Smooth muscle cell (in vitro differentiated cells): ENCODE measurements at regions not wholly inside any gene's neighbourhood (a gene's known extent, or its start where the extent isn't known, plus 50 kb on each side); places are given as distances from the start of the nearest gene placed in this dataset.

ENCODE experiments used
- DNase-seq: peaks from one replicate; lab custom pipeline; 2025; ENCODE audit not compliant: unreplicated experiment; lab: John Stamatoyannopoulos, UW
- H2AFZ ChIP-seq: fragments of 200-600 bp; sonication (generic); 2 replicates; pipeline ENCODE4 v1.6.0; 2016; ENCODE audit warnings: antibody characterized with exemption, low read depth, mild to moderate bottlenecking
- H3F3A ChIP-seq: fragments of 200-600 bp; sonication (generic); 2 replicates; pipeline ENCODE4 v1.6.0; 2017; ENCODE audit warnings: antibody characterized with exemption, low read depth
- H3K27ac ChIP-seq: fragments of 200-600 bp; sonication (generic); 2 replicates; pipeline ENCODE4 v1.5.1; 2016; ENCODE audit warnings: low read depth, mild to moderate bottlenecking
- H3K27me3 ChIP-seq: fragments of 200-600 bp; sonication (generic); 2 replicates; pipeline ENCODE4 v1.6.1; 2016; ENCODE audit warnings: low read depth, mild to moderate bottlenecking
- H3K36me3 ChIP-seq: fragments of 200-600 bp; sonication (generic); 2 replicates; pipeline ENCODE4 v1.5.1; 2016; ENCODE audit warnings: low read depth
- H3K4me1 ChIP-seq: fragments of 200-600 bp; sonication (generic); 2 replicates; pipeline ENCODE4 v1.5.1; 2016; ENCODE audit warnings: low read depth
- H3K4me2 ChIP-seq: fragments of 200-600 bp; sonication (generic); 2 replicates; pipeline ENCODE4 v1.6.0; 2016; ENCODE audit warnings: mild to moderate bottlenecking
- H3K4me3 ChIP-seq: fragments of 200-600 bp; sonication (generic); 2 replicates; pipeline ENCODE4 v1.5.1; 2016; ENCODE audit warnings: mild to moderate bottlenecking
- H3K79me2 ChIP-seq: fragments of 200-600 bp; sonication (generic); 2 replicates; pipeline ENCODE4 v1.6.0; 2016; ENCODE audit warnings: low read depth, mild to moderate bottlenecking
- H3K9ac ChIP-seq: fragments of 200-600 bp; sonication (generic); 2 replicates; pipeline ENCODE4 v1.6.0; 2016; ENCODE audit warnings: low read depth
- H3K9me3 ChIP-seq: fragments of 200-600 bp; sonication (generic); replicated peaks from 2 replicates; pipeline ENCODE4 v1.5.1; 2016; ENCODE audit warnings: low read depth
- H4K20me1 ChIP-seq: fragments of 200-600 bp; sonication (generic); 2 replicates; pipeline ENCODE4 v1.6.0; 2016; ENCODE audit warnings: low read depth
- CTCF ChIP-seq: fragments of 200-600 bp; sonication (generic); IDR thresholded peaks from 2 replicates; pipeline ENCODE4 v1.5.1; 2017; ENCODE audit warnings: borderline replicate concordance, mild to moderate bottlenecking, antibody characterized with exemption; ENCODE audit not compliant: insufficient read depth, poor library complexity, severe bottlenecking
- WGBS: methylation state at CpG from one replicate; pipeline ENCODE4 v1.1.7; 2016; ENCODE audit warnings: low lambda C conversion rate; 5-methylcytosine and 5-hydroxymethylcytosine counted together

- no peak for DNase-seq
- no peaks in the 10 kb centered on the region for H3K9me3 ChIP-seq
- peak overlapping the region; percentile 47 for H2AFZ ChIP-seq
These were observed 61.1 kb upstream of the HMGB1 start for GRCh38 chr13:30526612-30527495.

GRCh38 chr13:30529085-30529834 lies 63.5 kb upstream of the HMGB1 start:
- H3K9me3 ChIP-seq = no peaks in the 10 kb centered on the region
- H3K27ac ChIP-seq = no peak overlapping the region
- no peaks in the 10 kb centered on the region for H3F3A ChIP-seq
- no peak overlapping the region for H3K4me2 ChIP-seq
- H3K79me2 ChIP-seq = no peaks in the 10 kb centered on the region
- no peaks in the 10 kb centered on the region for H4K20me1 ChIP-seq
- 91% methylated on average over 8 of the region's 8 CpGs for WGBS
- no peak overlapping the region for H3K4me3 ChIP-seq
- H3K4me1 ChIP-seq = no peaks in the 10 kb centered on the region
- TF ChIP-seq CTCF = no peak
- no peak for DNase-seq
- H3K36me3 ChIP-seq = no peaks in the 10 kb centered on the region
- H3K9ac ChIP-seq = no peak overlapping the region
- H2AFZ ChIP-seq = no peak overlapping the region
- no peaks in the 10 kb centered on the region for H3K27me3 ChIP-seq

More at GRCh38 chr13:30526612-30527495, 61.1 kb upstream of the HMGB1 start:
- no peaks in the 10 kb centered on the region for H4K20me1 ChIP-seq
- WGBS = 67% methylated on average over 21 of the region's 21 CpGs
- no peaks in the 10 kb centered on the region for H3K4me1 ChIP-seq
- no peaks in the 10 kb centered on the region for H3K27me3 ChIP-seq
- H3K4me2 ChIP-seq = no peak overlapping the region
- no peaks in the 10 kb centered on the region for H3K36me3 ChIP-seq
- no peaks in the 10 kb centered on the region for H3F3A ChIP-seq
- no peak overlapping the region for H3K4me3 ChIP-seq
- no peak for TF ChIP-seq CTCF
- H3K9ac ChIP-seq = no peak overlapping the region
- H3K79me2 ChIP-seq = no peaks in the 10 kb centered on the region
- H3K27ac ChIP-seq = no peak overlapping the region

GRCh38 chr13:30535046-30535445 lies 69.3 kb upstream of the HMGB1 start:
- H3F3A ChIP-seq = no peaks in the 10 kb centered on the region
- H3K79me2 ChIP-seq = no peaks in the 10 kb centered on the region

More at GRCh38 chr13:30535046-30535445, 69.3 kb upstream of the HMGB1 start:
- no peak for TF ChIP-seq CTCF
- no peak overlapping the region for H3K4me3 ChIP-seq
- no peaks in the 10 kb centered on the region for H3K27me3 ChIP-seq
- DNase-seq = no peak
- no peak overlapping the region for H3K4me2 ChIP-seq
- no peak overlapping the region for H2AFZ ChIP-seq
- H4K20me1 ChIP-seq = no peaks in the 10 kb centered on the region
- H3K4me1 ChIP-seq = no peaks in the 10 kb centered on the region
- H3K9ac ChIP-seq = no peak overlapping the region
- H3K27ac ChIP-seq = no peak overlapping the region
- no peaks in the 10 kb centered on the region for H3K36me3 ChIP-seq
- WGBS = 90% methylated on average over 2 of the region's 2 CpGs
- no peaks in the 10 kb centered on the region for H3K9me3 ChIP-seq
